Cardiac septum (tissue), 1 donor: ENCODE measurements at regions not wholly inside any gene's neighbourhood (a gene's known extent, or its start where the extent isn't known, plus 50 kb on each side); places are given as distances from the start of the nearest gene placed in this dataset.

Experiments used
- DNase-seq: peaks from one replicate; pipeline ENCODE4 v3.0.0-alpha.2; 2020; ENCODE audit warnings: low spot score
- intact Hi-C: fragments of 100-400 bp; cut with DNase I; formaldehyde crosslinking; loops from one replicate; pipeline ENCODE4 v1.14.0; 2022
- donor health status: DM: no; HTN: no; CAD: no.

- intact Hi-C loops, result loop anchor here (5.0 kb wide), 1 partner anchor 59 kb away; no protein-coding TSS in a partner anchor
Measured at GRCh38 chr18:48488388-48488850, 50.4 kb upstream of the CTIF start.

GRCh38 chr18:48486754-48487153 lies 52.1 kb upstream of the CTIF start:
- intact Hi-C loops, result loop anchor here (5.0 kb wide), 1 partner anchor 61 kb away; no protein-coding TSS in a partner anchor

More at GRCh38 chr18:48488388-48488850, 50.4 kb upstream of the CTIF start:
- DNase-seq, result peak; percentile 88

GRCh38 chr18:48485828-48486405 lies 52.9 kb upstream of the CTIF start:
- intact Hi-C loops, result loop anchor here (5.0 kb wide), 1 partner anchor 61 kb away; no protein-coding TSS in a partner anchor
- DNase-seq, result no peak

More at GRCh38 chr18:48486754-48487153, 52.1 kb upstream of the CTIF start:
- DNase-seq, result no peak

GRCh38 chr18:48481092-48481491 lies 57.7 kb upstream of the CTIF start:
- DNase-seq, result no peak
- intact Hi-C loops, result no loop called here

DNA sequence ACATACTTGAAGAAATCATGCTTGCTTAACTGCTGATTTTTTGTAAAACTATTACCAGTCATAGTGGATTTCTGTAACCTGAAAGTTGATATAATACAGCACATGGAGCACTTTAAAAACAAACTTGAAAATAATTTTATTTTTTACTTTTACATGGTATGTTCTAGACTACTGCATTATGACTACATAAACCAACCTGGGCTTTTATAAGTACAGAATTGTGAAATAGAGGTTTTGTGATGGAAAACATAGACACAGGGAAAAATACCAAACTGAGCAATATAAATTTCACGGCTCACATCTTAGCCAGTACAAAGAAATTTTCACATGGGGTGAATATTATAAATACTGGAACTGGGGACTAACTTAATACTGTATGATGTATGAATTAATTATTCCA lies 59.3 kb upstream of the CTIF start:
- DNase-seq, result no peak
- intact Hi-C loops, result loop anchor here (5.0 kb wide), 1 partner anchor 123 kb away; no protein-coding TSS in a partner anchor

GRCh38 chr18:48477348-48477747 lies 61.5 kb upstream of the CTIF start:
- intact Hi-C loops, result loop anchor here (5.0 kb wide), 1 partner anchor 125 kb away; no protein-coding TSS in a partner anchor
- no peak for DNase-seq

GRCh38 chr18:48476550-48476917 lies 62.3 kb upstream of the CTIF start:
- DNase-seq, result no peak
- intact Hi-C loops, result loop anchor here (1.0 to 5.0 kb wide), 2 partner anchors 126 to 188 kb away; no protein-coding TSS in a partner anchor

DNA sequence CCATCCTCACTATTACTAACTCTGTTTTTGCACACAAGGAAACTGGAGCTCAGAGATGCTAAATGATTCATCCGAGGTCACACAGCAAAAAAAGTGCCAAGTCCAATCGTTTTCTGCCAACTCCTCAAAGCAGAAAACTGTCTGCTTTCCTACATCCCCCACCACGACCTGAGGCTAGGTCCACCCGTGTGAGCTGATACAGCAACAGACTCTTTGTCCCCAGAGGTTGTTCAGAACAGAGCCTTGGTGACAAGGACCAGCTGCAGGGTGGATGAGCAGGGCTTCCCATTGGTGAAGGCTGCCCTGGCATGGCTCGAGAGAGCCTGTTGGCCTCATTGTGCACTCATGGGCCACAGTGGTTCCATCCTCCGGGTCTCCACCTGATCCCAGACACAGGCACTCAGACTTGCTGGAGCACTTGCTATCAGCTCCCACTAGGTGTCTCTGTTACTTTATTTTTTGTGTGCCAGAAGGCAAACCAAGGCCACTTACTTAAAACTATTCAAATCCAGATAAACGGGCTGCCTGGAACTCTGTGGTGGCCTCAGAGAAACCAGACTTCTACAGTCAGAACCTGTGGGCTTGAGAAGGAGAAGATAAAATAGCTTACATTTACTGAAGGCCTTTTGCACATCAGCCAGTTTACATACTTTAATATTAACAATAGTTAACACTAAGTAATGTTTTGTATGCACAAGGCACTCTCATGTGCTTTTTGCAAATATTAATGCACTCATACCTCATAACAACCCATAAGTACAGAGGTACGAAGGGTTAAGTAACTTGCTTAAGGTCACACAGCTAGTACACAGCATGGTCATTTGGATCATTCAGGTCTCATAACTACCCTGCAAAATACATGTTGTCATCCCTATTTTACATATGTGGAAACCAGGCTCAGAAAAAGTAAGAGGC lies 62.9 kb upstream of the CTIF start:
- DNase-seq, result no peak
- intact Hi-C loops, result loop anchor here (1.0 to 5.0 kb wide), 2 partner anchors 126 to 188 kb away; no protein-coding TSS in a partner anchor

DNA sequence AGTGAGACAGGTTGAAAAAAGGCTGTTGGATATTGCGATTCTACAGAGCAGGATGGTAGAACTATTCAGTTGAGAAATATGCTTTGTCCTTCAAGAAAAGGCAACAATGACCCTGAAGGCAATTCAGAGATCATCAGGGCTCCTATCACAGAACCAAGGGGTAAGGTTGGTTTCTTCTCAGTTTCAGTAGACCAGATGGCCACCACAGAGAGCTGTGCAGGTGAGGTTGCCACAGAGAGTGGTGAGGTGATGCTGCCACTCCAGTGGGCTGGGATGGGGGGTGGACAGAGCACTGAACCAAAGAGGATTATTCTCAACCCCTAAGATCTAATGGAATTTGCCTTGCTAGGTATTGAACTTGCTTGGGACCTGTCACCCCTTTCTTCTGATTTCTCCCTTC lies 64.6 kb upstream of the ZBTB7C start:
- intact Hi-C loops, result no loop called here
- DNase-seq, result no peak

GRCh38 chr18:48472610-48473009 lies 63.4 kb upstream of the ZBTB7C start:
- intact Hi-C loops, result no loop called here
- no peak for DNase-seq

DNA sequence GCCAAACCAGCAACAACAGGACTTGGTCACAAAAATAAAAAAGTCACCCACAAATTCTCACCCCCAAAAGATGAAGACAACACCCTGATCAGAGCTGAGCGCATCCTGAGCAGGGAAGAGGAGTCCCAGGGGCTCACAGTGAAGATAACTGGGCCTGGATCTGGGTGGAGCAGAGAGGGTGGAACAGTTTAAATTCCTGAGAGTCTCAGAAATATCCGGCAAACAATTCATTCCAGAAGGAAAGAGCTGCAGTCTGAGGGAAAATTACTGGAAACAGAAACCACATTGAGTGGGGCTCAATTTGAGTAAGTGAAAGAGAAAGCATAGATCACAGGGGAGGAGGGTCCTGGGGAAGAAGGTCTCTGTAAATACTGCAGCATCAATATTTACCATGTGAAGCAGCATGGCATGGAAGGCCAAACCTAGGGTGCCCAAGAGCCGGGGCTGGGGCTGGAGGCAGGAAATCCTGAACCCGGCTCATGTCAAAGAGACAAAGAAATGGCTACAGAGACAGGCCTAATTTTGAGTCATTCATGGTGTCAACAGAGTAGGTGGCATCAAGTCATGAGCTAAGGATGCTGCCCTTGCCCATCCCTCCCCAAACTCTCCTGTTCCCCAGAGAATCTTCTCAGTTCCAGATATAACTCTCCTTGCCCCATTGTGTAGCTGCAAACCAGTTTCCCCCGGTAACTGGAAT lies 61.4 kb upstream of the ZBTB7C start:
- intact Hi-C loops, result no loop called here

GRCh38 chr18:48468151-48468550 lies 59.0 kb upstream of the ZBTB7C start:
- intact Hi-C loops, result no loop called here
- no peak for DNase-seq

More for the DNA sequence above, 61.4 kb upstream of the ZBTB7C start:
- no peak for DNase-seq

GRCh38 chr18:48467231-48467630 lies 58.0 kb upstream of the ZBTB7C start:
- DNase-seq, result no peak
- intact Hi-C loops, result no loop called here

DNA sequence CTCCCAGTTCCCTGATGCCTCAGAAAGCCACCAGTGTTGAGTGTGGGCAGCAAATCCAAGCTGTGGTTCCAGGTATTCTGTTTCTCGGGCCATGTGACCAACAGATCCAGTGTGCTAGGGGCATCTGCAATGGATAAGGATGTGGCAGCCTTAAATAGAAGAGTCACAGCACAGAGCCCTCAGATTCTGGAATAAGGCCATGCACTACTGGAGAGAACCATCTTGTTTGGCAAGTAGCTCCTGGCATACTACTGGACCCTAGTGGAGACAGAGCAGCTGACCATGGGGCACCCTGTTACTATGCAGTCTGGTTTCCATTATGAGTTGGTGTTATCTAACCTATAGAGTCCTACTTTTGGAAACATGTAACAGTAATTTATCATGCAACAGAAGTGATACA lies 53.3 kb upstream of the ZBTB7C start:
- no peak for DNase-seq
- intact Hi-C loops, result no loop called here

GRCh38 chr18:48460929-48461583 lies 51.9 kb upstream of the ZBTB7C start:
- no peak for DNase-seq
- intact Hi-C loops, result no loop called here

DNA sequence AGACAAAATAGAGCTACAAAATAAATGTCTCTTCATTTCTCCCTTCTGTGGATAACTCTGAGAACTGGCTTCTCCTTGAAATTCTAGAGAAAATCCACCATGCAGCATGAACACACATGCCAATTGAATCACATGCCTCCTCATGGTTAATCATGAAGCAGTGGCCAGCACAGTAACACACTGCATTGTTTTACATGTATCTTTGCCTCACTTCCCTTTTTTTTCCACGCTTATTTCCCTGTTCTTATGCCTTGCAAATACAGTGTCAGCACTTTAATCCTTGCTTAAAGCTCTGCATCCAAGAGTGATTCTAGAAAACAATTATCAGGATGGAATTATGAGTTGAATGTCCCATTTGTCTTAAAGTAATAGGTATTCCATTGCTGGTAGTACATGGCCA lies 50.3 kb upstream of the ZBTB7C start:
- intact Hi-C loops, result no loop called here
- no peak for DNase-seq

DNA sequence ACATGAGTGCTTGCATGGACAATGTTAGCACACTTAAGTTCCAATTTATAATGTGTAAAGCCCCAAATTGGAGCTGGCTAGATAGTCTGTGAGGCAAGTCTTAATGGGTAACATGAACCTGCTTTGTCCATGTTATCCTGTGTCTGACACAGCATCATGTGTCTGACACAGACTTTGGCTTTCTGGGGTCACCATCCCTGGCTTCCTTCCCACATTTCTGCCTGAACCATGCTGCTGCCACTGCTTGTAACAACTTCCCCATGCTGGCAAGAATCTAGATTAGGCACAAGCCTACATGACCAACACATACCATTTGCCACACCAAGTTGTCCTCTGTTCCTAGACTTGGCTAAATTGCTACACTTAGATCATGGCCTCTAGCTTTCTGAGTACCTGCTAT lies 49.8 kb upstream of the ZBTB7C start:
- intact Hi-C loops, result no loop called here

More for the DNA sequence above, 49.8 kb upstream of the ZBTB7C start:
- DNase-seq, result no peak
